ENCODE measurements at regions not wholly inside any gene's neighbourhood (a gene's known extent, or its start where the extent isn't known, plus 50 kb on each side); places are given as distances from the start of the nearest gene placed in this dataset.

DNA sequence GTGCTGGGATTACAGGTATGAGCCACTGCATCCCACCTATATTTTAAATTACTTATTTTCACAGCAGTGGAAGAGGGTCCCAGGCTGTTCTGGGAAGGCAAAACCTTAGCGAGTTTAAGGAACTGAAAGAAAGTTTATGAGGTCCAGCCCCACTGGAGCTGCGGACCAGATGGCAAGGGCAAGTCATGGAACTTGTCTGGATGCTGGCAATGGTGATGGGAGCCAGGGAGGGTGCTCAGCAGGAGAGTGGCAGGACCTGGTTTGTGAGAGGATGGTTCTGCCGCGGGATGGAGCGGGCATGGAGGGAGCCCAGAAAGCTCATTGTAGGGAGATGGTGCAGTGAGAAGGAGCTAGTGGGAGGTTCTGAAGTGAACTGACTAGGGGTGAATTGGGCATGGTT lies 50.6 kb upstream of the SLC45A1 start:
- WGBS: 45% methylated on average over 5 of the region's 5 CpGs
- no peaks in the 10 kb centered on the region for H3K27me3 ChIP-seq (ENCODE audit: insufficient read depth, low read length)

DNA sequence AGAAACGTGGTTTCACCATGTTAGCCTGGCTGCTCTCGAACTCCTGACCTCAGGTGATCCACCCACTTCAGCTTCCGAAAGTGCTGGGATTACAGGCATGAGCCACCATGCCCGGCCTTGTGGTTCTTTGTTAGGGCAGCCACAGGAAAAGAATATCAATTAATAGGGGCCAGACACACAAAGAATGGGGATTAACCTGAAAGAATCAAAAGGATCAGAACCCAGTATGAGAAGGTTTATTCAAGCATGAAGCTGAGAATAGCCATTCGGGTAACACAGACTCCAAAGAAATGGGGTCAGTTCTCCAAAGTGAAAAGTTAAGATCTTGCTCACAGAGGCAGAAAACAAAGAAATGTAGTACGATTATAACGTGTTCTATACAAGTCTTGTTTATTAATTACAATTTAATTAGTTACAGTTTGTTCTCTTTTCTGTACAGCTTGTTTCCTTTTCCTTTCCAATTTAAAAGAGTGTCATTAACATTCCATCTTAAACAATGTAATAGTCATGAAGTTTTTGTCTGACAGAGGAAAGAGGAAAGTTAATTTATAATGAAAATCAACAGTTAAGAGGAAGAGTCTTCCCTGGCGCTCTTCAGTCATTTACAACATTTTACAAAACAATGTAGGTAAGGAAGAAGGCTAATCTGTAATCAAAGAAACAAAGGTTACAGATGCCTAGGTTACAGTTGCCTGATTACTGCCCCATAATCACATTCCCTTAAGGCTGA lies 51.3 kb upstream of the SLC45A1 start:
- Histone ChIP-seq H3K27me3 (ENCODE audit: insufficient read depth, low read length) (no peaks in the 10 kb centered on the region), H3K4me1 (ENCODE audit: insufficient read depth, low read length) (peaks cover 15% of the 10 kb centered on the region), H3K27ac (ENCODE audit: low read depth, low read length) (peak overlapping the region; percentile 80; the same call in 1 of the 2 replicates), H3K9ac (ENCODE audit: low read depth, low read length) (peak overlapping the region; percentile 43), H3K9me3 (ENCODE audit: insufficient read depth, low read depth, low read length) (no peaks in the 10 kb centered on the region), H3K4me3 (ENCODE audit: low read length) (no peak overlapping the region), H3K36me3 (ENCODE audit: insufficient read depth, low read length) (no peaks in the 10 kb centered on the region)
- WGBS: 28% methylated on average over 5 of the region's 8 CpGs

More for the DNA sequence above, 50.6 kb upstream of the SLC45A1 start:
- H3K9ac ChIP-seq (ENCODE audit: low read depth, low read length): 0 out of 2 replicates have a peak overlapping the region, but pooled peaks have one; percentile 43
- no peaks in the 10 kb centered on the region for H3K36me3 ChIP-seq (ENCODE audit: insufficient read depth, low read length)
- no peaks in the 10 kb centered on the region for H3K9me3 ChIP-seq (ENCODE audit: insufficient read depth, low read depth, low read length)
- peaks cover 15% of the 10 kb centered on the region for H3K4me1 ChIP-seq (ENCODE audit: insufficient read depth, low read length)
- H3K4me3 ChIP-seq (ENCODE audit: low read length): no peak overlapping the region
- H3K27ac ChIP-seq (ENCODE audit: low read depth, low read length): peak overlapping the region; percentile 67; the same call in 1 of the 2 replicates

DNA sequence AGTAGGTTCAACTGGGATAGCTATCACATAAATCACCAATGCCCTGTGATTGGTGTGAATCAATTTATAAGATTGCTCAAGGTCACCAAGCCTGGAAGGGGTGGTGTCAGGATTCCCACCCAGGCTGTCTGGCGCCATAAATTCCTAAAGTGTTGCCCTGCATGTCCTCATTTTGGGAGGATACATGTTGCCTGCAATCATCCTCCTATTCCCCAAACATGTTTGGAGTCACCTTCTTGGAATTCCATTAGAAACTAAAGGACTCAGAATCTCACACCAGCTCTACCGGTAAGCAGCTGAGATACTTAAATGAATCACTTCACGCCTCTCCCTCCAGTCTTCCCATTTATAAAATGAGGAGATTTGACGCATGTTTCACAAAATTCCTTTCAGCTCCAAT lies 54.1 kb upstream of the SLC45A1 start:
- 86% methylated on average over 4 of the region's 4 CpGs for whole genome bisulfite sequencing
- Histone ChIP-seq H3K9me3 (ENCODE audit: insufficient read depth, low read depth, low read length) (no peaks in the 10 kb centered on the region), H3K4me1 (ENCODE audit: insufficient read depth, low read length) (peaks cover 28% of the 10 kb centered on the region), H3K36me3 (ENCODE audit: insufficient read depth, low read length) (no peaks in the 10 kb centered on the region), H3K27me3 (ENCODE audit: insufficient read depth, low read length) (no peaks in the 10 kb centered on the region), H3K4me3 (ENCODE audit: low read length) (no peak overlapping the region), H3K27ac (ENCODE audit: low read depth, low read length) (no peak overlapping the region), H3K9ac (ENCODE audit: low read depth, low read length) (no peak overlapping the region)

DNA sequence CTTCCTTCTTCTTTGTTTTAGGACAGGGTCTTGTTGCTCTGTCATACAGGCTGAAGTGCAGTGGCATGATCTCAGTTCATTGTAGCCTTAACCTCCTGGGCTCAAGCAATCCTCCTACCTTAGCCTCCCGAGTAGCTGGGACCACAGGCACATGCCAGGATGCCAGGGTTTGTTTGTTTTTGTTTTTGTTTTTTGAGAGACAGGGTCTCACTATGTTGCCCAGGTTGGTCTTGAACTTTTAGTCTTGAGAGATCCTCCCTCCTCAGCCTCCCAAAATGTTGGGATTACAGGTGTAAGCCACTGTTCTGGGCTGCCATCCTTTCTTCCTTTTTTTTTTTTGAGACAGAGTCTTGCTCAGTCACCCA lies 56.5 kb upstream of the SLC45A1 start:
- Histone ChIP-seq H3K27me3 (ENCODE audit: insufficient read depth, low read length) (no peaks in the 10 kb centered on the region), H3K4me3 (ENCODE audit: low read length) (no peak overlapping the region), H3K9ac (ENCODE audit: low read depth, low read length) (no peak overlapping the region), H3K4me1 (ENCODE audit: insufficient read depth, low read length) (peaks cover 15% of the 10 kb centered on the region), H3K27ac (ENCODE audit: low read depth, low read length) (no peak overlapping the region), H3K9me3 (ENCODE audit: insufficient read depth, low read depth, low read length) (no peaks in the 10 kb centered on the region), H3K36me3 (ENCODE audit: insufficient read depth, low read length) (no peaks in the 10 kb centered on the region)
- no CpG with 5 or more reads among the region's 1 CpG for WGBS

DNA sequence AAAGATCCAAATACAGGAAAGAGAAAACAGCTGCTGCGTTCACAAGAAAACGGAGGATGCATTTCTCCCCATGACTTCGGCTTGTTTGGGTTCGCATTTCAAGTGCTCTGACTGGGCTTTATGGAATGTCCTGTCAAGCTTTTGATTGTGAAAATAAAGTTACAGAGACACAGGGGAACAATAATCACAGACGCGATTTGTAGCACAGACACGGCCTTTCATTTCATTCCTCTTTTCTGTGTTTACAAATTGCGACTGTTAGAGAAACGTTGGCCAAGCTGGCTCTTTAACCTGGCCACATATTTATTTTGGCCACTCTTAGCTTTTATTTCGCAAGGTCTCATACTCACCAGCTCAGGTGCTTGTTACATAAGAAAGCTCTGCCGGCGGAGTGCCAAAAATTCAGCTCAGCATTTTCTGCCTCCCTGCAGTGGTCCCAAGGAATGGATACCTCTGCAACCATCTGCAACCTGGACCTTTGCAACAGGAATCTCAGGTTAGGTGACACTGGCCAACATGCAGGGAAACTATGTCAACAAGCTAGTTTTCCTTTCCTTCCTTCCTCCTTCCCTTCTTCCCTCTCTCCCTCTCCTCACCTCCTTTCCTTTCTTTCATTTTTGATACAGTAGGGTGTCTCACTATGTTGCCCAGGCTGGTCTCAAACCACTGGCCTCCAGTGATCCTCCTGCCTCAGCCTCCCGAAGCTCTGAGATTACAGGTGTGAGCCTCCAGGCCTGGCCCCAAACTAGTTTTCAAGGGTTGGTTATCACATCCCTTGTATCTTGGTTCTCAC lies 58.2 kb upstream of the SLC45A1 start:
- Histone ChIP-seq H3K4me1 (ENCODE audit: insufficient read depth, low read length) (peaks cover 15% of the 10 kb centered on the region), H3K36me3 (ENCODE audit: insufficient read depth, low read length) (no peaks in the 10 kb centered on the region), H3K9ac (ENCODE audit: low read depth, low read length) (no peak overlapping the region), H3K4me3 (ENCODE audit: low read length) (no peak overlapping the region), H3K9me3 (ENCODE audit: insufficient read depth, low read depth, low read length) (no peaks in the 10 kb centered on the region), H3K27me3 (ENCODE audit: insufficient read depth, low read length) (no peaks in the 10 kb centered on the region), H3K27ac (ENCODE audit: low read depth, low read length) (peak overlapping the region; percentile 49; the same call in 1 of the 2 replicates)
- WGBS: 60% methylated on average over 13 of the region's 13 CpGs

DNA sequence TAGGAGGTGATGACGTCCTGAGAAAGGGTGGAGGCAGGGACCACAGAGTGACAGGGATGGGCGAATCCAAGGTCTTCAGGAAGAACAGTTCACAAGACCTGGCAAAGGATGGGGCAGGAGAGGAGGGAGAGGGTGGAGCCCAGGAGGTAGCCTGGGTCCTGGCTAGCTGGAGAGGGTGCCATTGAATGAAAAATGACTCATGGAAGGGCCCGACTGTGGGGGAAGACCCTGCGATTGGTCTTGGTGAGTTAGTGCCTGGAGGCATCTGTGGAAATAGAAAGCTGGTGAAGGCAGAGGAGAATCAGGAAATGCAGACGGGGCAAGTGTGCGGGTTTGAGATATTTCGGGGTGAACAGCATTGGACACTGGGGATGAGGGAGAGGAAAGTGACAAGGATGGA lies 60.3 kb upstream of the SLC45A1 start:
- H3K4me3 ChIP-seq (ENCODE audit: low read length): no peak overlapping the region
- no peak overlapping the region for H3K27ac ChIP-seq (ENCODE audit: low read depth, low read length)
- H3K9me3 ChIP-seq (ENCODE audit: insufficient read depth, low read depth, low read length): no peaks in the 10 kb centered on the region
- no peaks in the 10 kb centered on the region for H3K36me3 ChIP-seq (ENCODE audit: insufficient read depth, low read length)
- H3K4me1 ChIP-seq (ENCODE audit: insufficient read depth, low read length): peaks cover 15% of the 10 kb centered on the region
- H3K27me3 ChIP-seq (ENCODE audit: insufficient read depth, low read length): no peaks in the 10 kb centered on the region
- no peak overlapping the region for H3K9ac ChIP-seq (ENCODE audit: low read depth, low read length)
- WGBS: 90% methylated on average over 7 of the region's 7 CpGs

DNA sequence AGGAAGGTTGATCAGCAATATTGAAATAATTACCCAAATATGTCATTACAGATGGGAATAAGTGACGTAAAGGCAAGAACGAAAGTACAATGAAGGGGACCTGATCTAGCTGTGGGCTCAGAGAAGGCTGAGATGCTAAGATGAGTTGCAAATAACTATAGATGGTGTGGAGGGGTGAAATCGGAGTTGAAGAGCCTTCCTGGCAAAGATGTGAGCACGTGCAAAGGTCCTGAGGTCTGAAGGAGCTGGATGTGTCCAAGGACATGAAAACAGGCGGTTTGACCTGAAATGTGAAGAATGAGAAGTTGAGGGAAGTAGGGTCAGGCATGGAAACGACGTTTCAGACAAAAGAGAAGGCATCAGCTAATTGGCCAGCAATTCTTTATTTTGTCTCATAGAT lies 61.6 kb upstream of the SLC45A1 start:
- H3K27me3 ChIP-seq (ENCODE audit: insufficient read depth, low read length): no peaks in the 10 kb centered on the region
- no peak overlapping the region for H3K4me3 ChIP-seq (ENCODE audit: low read length)
- no peak overlapping the region for H3K9ac ChIP-seq (ENCODE audit: low read depth, low read length)
- peaks cover 15% of the 10 kb centered on the region for H3K4me1 ChIP-seq (ENCODE audit: insufficient read depth, low read length)
- 95% methylated on average over 7 of the region's 7 CpGs for WGBS
- no peaks in the 10 kb centered on the region for H3K9me3 ChIP-seq (ENCODE audit: insufficient read depth, low read depth, low read length)
- H3K27ac ChIP-seq (ENCODE audit: low read depth, low read length): no peak overlapping the region
- H3K36me3 ChIP-seq (ENCODE audit: insufficient read depth, low read length): no peaks in the 10 kb centered on the region

DNA sequence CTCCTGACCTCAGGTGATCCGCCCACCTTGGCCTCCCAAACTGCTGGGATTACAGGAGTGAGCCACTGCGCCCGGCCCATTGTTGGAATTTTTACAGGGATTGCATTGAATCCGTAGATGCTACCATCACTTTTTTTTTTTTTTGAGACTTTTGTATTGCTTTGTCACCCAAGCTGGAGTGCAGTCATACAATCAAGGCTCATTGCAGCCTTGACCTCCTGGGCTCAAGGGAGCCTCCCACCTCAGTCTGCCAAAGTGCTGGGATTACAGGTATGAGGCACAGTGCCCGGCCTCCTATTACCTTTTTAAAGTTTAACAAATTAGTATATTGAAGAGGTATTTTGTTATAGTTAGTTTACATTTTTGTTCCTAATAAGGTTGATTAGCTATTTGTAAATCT lies 62.2 kb upstream of the SLC45A1 start:
- Histone ChIP-seq H3K36me3 (ENCODE audit: insufficient read depth, low read length) (no peaks in the 10 kb centered on the region), H3K4me1 (ENCODE audit: insufficient read depth, low read length) (peaks cover 15% of the 10 kb centered on the region), H3K27ac (ENCODE audit: low read depth, low read length) (no peak overlapping the region), H3K4me3 (ENCODE audit: low read length) (no peak overlapping the region), H3K9ac (ENCODE audit: low read depth, low read length) (no peak overlapping the region), H3K27me3 (ENCODE audit: insufficient read depth, low read length) (no peaks in the 10 kb centered on the region), H3K9me3 (ENCODE audit: insufficient read depth, low read depth, low read length) (no peaks in the 10 kb centered on the region)
- 98% methylated on average over 4 of the region's 5 CpGs for WGBS

DNA sequence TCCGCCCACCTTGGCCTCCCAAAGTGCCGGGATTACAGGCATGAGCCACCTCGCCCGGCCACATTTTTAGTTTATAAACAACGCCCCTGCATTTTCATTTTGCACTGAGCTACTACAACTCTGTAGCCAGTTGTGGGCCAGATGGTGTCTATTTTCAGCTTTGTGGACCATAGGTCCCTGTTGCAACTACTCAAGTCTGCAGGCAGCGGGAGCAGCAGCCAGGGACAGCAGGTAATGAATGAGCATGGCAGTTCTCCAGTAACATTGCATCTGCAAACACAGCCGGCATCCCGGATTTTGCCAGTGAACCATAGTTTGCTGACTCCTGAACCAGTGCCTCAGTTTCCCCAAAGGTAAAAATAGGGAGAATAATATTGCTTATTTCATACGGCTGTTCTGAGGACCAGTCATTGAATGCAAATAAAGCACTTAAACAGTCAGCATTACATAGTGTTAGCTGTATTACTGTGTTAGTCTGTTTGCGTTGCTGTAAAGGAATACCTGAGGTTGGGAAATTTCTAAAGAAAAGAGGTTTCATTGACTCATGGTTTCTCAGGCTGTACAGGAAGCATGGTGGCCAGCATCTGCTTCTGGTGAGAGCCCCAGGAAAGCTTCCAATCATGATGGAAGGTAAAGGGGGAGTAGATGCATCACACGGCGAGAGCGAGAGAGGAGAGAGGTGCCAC lies 65.5 kb upstream of the SLC45A1 start:
- no peaks in the 10 kb centered on the region for H3K27me3 ChIP-seq (ENCODE audit: insufficient read depth, low read length)

DNA sequence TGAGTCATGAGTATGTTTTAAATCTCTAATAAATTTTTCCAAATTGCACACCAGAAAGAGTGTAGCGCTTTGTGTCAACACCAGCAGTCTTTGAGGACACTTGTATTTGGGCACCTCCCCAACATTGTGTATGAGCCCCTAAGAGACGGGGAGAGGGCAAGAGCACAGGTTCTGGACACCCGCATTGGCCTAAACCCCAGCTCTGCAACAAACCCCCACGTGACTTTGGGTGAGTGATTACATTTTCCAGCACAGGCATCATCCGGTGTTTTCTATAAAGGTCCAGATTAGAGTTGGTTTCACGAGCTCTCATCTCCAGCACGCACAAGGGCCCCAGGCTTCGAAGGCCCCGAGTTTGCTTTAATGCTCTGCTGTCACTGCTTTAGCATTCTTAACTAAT lies 66.3 kb upstream of the SLC45A1 start:
- no peaks in the 10 kb centered on the region for H3K27me3 ChIP-seq (ENCODE audit: insufficient read depth, low read length)
- H3K36me3 ChIP-seq (ENCODE audit: insufficient read depth, low read length): no peaks in the 10 kb centered on the region
- H3K9me3 ChIP-seq (ENCODE audit: insufficient read depth, low read depth, low read length): no peaks in the 10 kb centered on the region
- H3K9ac ChIP-seq (ENCODE audit: low read depth, low read length): no peak overlapping the region
- no peaks in the 10 kb centered on the region; the same call in 1 of the 2 replicates for H3K4me1 ChIP-seq (ENCODE audit: insufficient read depth, low read length)
- H3K27ac ChIP-seq (ENCODE audit: low read depth, low read length): no peak overlapping the region
- WGBS: 96% methylated on average over 9 of the region's 9 CpGs
- no peak overlapping the region for H3K4me3 ChIP-seq (ENCODE audit: low read length)

More for the DNA sequence above, 65.5 kb upstream of the SLC45A1 start:
- H3K4me3 ChIP-seq (ENCODE audit: low read length): no peak overlapping the region
- no peak overlapping the region for H3K27ac ChIP-seq (ENCODE audit: low read depth, low read length)
- no peaks in the 10 kb centered on the region for H3K36me3 ChIP-seq (ENCODE audit: insufficient read depth, low read length)
- H3K9me3 ChIP-seq (ENCODE audit: insufficient read depth, low read depth, low read length): no peaks in the 10 kb centered on the region
- H3K9ac ChIP-seq (ENCODE audit: low read depth, low read length): no peak overlapping the region
- H3K4me1 ChIP-seq (ENCODE audit: insufficient read depth, low read length): no peaks in the 10 kb centered on the region; the same call in 1 of the 2 replicates
- 92% methylated on average over 13 of the region's 13 CpGs for WGBS

DNA sequence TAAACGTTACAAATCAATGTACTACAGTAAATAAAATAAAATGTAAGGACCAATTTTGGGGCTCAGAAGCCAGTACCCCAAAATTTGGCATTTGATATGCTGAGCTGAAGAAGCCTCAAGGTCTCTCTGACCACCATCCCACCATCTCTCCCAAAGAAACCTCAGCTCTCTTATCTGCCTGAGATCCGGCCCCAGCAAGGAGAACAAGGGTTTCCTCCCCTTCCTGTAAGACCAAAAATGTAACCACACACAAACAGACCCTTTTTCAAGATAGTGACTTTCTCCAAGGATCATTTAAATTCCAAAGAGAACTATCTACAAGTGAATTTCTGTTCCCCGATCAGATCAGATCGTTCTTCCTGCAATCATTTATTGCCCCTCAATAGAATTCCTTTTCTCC lies 68.1 kb upstream of the SLC45A1 start:
- WGBS: 87% methylated on average over 4 of the region's 4 CpGs
- Histone ChIP-seq H3K27me3 (ENCODE audit: insufficient read depth, low read length) (no peaks in the 10 kb centered on the region), H3K36me3 (ENCODE audit: insufficient read depth, low read length) (no peaks in the 10 kb centered on the region), H3K27ac (ENCODE audit: low read depth, low read length) (no peak overlapping the region), H3K4me1 (ENCODE audit: insufficient read depth, low read length) (no peaks in the 10 kb centered on the region; the same call in 1 of the 2 replicates), H3K9ac (ENCODE audit: low read depth, low read length) (no peak overlapping the region), H3K4me3 (ENCODE audit: low read length) (no peak overlapping the region), H3K9me3 (ENCODE audit: insufficient read depth, low read depth, low read length) (no peaks in the 10 kb centered on the region)

All from HUES64 (cell line).